K562 (cell line): ENCODE measurements at regions not wholly inside any gene's neighbourhood (a gene's known extent, or its start where the extent isn't known, plus 50 kb on each side); places are given as distances from the start of the nearest gene placed in this dataset.

ENCODE experiments used
- ATAC-seq: fragments of 200-7000 bp; cut with Tn5 transposase; 3 replicates; pipeline ENCODE4 v1.9.1; 2020; ENCODE audit warnings: moderate library complexity
- BruUV-seq: library from RNA; stranded (reverse); fragments of 400-500 nt; replicated peaks from 2 replicates; lab custom pipeline; 2021; lab: Mats Ljungman, UMichigan
- CTCF ChIA-PET: fragments of 300-600 bp; formaldehyde crosslinking; extraction: SDS; loops from one replicate; lab custom pipeline; 2021; ENCODE audit warnings: low intra/inter-chr PET ratio; lab: Yijun Ruan, JAX
- POLR2A ChIA-PET: fragments of 300-600, 350-650 bp; sonication (Branson Sonifier 250); formaldehyde crosslinking; extraction: SDS; loops from one replicate; lab custom pipeline; 2021; ENCODE audit warnings: antibody characterized with exemption, inconsistent platforms; lab: Yijun Ruan, JAX
- DNase-seq, 4 experiments: peaks; one replicate each; pipeline versions ENCODE4 v3.0.0 to v3.0.0-alpha.2; 2011 to 2018; ENCODE audit warnings: low spot score in 3 of 4, mixed read lengths in 3 of 4; ENCODE audit errors: extremely low read depth in 1 of 4
- FAIRE-seq: peaks from 2 replicates; lab custom pipeline; 2011; peaks lifted over from hg19 to GRCh38; lab: Jason Lieb, UNC
- H2AFZ ChIP-seq: 2 replicates; pipeline ENCODE4 v1.6.0; 2011; ENCODE audit warnings: low read depth, low read length, control low read depth, inconsistent platforms
- H3K27ac ChIP-seq: fragments of 200-600 bp; 3 replicates; pipeline ENCODE4 v1.8.0; 2011; ENCODE audit warnings: low read depth, mild to moderate bottlenecking, control low read depth, inconsistent platforms, low read length, moderate library complexity, mixed read lengths; ENCODE audit errors: extremely low read depth
- H3K27me3 ChIP-seq, 2 experiments: fragments of 300-600 bp in 1 of 2; 2 replicates in 1 of 2; 3 replicates in 1 of 2; pipeline versions ENCODE4 v1.6.0 to v1.8.0; 2011; ENCODE audit warnings: inconsistent platforms in 2 of 2, low read length in 2 of 2, mild to moderate bottlenecking in 1 of 2, mixed read lengths in 1 of 2, moderate library complexity in 1 of 2; ENCODE audit not compliant: control insufficient read depth in 2 of 2, insufficient read depth in 2 of 2
- H3K36me3 ChIP-seq: fragments of 300-600 bp; 3 replicates; pipeline ENCODE4 v1.8.0; 2011; ENCODE audit warnings: mild to moderate bottlenecking, low read length, inconsistent platforms; ENCODE audit not compliant: control insufficient read depth, insufficient read depth
- H3K4me1 ChIP-seq, 2 experiments: fragments of 200-600 bp in 1 of 2; replicated peaks in 1 of 2; 2 replicates in 1 of 2; 3 replicates in 1 of 2; pipeline versions ENCODE4 v1.5.1 to v1.8.0; 2011; ENCODE audit warnings: inconsistent platforms in 2 of 2, low read length in 2 of 2, mild to moderate bottlenecking in 1 of 2, mixed read lengths in 1 of 2, moderate library complexity in 1 of 2; ENCODE audit not compliant: control insufficient read depth in 2 of 2, insufficient read depth in 2 of 2
- H3K4me2 ChIP-seq: 2 replicates; pipeline ENCODE4 v1.6.1; 2011; ENCODE audit warnings: low read length, control low read depth, inconsistent platforms, mixed read lengths; ENCODE audit not compliant: insufficient read depth
- H3K4me3 ChIP-seq: fragments of 200-600 bp; sonication (generic), shearing (Covaris generic); 2 replicates; pipeline ENCODE4 v1.5.1; 2016; ENCODE audit warnings: control low read depth, inconsistent platforms
- H3K79me2 ChIP-seq: fragments of 200-600 bp; 3 replicates; pipeline ENCODE4 v1.8.0; 2011; ENCODE audit warnings: low read length, inconsistent platforms; ENCODE audit not compliant: control insufficient read depth, insufficient read depth
- H3K9ac ChIP-seq, 2 experiments: 2 replicates each; pipeline versions ENCODE4 v1.6.0 to v1.6.1; 2011; ENCODE audit warnings: low read depth in 2 of 2, low read length in 2 of 2, control low read depth in 1 of 2, inconsistent platforms in 1 of 2, mild to moderate bottlenecking in 1 of 2, mixed read lengths in 1 of 2; ENCODE audit not compliant: insufficient read depth in 1 of 2
- H3K9me1 ChIP-seq: one replicate; pipeline ENCODE4 v1.6.0; 2011; ENCODE audit warnings: inconsistent platforms, mild to moderate bottlenecking, low read length, moderate library complexity; ENCODE audit not compliant: control insufficient read depth, insufficient read depth
- H3K9me3 ChIP-seq: replicated peaks from 2 replicates; pipeline ENCODE4 v1.5.1; 2011; ENCODE audit warnings: low read depth, low read length, inconsistent platforms; ENCODE audit not compliant: control insufficient read depth, insufficient read depth
- H4K20me1 ChIP-seq: replicated peaks from 2 replicates; pipeline ENCODE4 v1.6.1; 2011; ENCODE audit warnings: low read length, inconsistent platforms, mixed read lengths; ENCODE audit not compliant: control insufficient read depth, insufficient read depth
- KLF1 ChIP-seq: fragments of 450-650 bp; IDR thresholded peaks from 2 replicates; pipeline ENCODE4 v1.6.1; 2016; ENCODE audit warnings: missing genetic modification characterization, missing compliant biosample characterization
- PATZ1 ChIP-seq: fragments of 250-450 bp; sonication (Bioruptor Pico); IDR thresholded peaks from 2 replicates; pipeline ENCODE4 v1.5.0; 2020; ENCODE audit warnings: mild to moderate bottlenecking, borderline replicate concordance
- ZBTB5 ChIP-seq: fragments of 450-650 bp; IDR thresholded peaks from 2 replicates; pipeline ENCODE4 v1.6.1; 2017; ENCODE audit warnings: antibody characterized with exemption
- ZBTB7A ChIP-seq: IDR thresholded peaks from 2 replicates; pipeline ENCODE4 v1.6.1; 2011; ENCODE audit warnings: low read depth, mild to moderate bottlenecking, low read length, moderate library complexity, borderline replicate concordance; ENCODE audit not compliant: control insufficient read depth
- WGBS: fragments of 100-300 bp; shearing (Covaris generic); methylation state at CpG from one replicate; pipeline ENCODE4 v1.1.6; 2016; ENCODE audit warnings: low coverage, mixed read lengths; ENCODE audit not compliant: insufficient coverage; ENCODE audit errors: missing lambda C conversion rate; 5-methylcytosine and 5-hydroxymethylcytosine counted together
- in situ Hi-C: fragments of 300-500 bp; cut with MboI; formaldehyde crosslinking; loops from 4 replicates; pipeline ENCODE4 v1.15.0; 2018; ENCODE audit warnings: inconsistent platforms, mixed read lengths
- intact Hi-C: fragments of 100-400 bp; cut with micrococcal nuclease; formaldehyde crosslinking; loops from 2 replicates; pipeline ENCODE4 v1.14.2; 2022

GRCh38 chr15:99492716-99493115 lies 73.1 kb upstream of the MEF2A start:
- Histone ChIP-seq H3K27ac (no peak overlapping the region), H3K36me3 (no peaks in the 10 kb centered on the region), H3K9me1 (no peaks in the 10 kb centered on the region), H3K4me2 (no peak overlapping the region), H3K27me3 (peaks cover 6 to 15% of the 10 kb centered on the region in 2 experiments; a peak in 3 of 5 replicates), H2AFZ (no peak overlapping the region), H3K79me2 (no peaks in the 10 kb centered on the region), H3K9ac (no peak overlapping the region), H3K9me3 (no peaks in the 10 kb centered on the region), H4K20me1 (no peaks in the 10 kb centered on the region), H3K4me1 (no peaks in the 10 kb centered on the region), H3K4me3 (no peak overlapping the region)
- ChIA-PET POLR2A (interaction anchor here (0.6 to 2.9 kb wide), 3 partner anchors 10 to 299 kb away, joined by 3 to 10 read pairs (median 3); no protein-coding TSS in a partner anchor), CTCF (no interaction called here)
- WGBS, result 4% methylated on average over 8 of the region's 10 CpGs
- DNase-seq (no peak), ATAC-seq (no peak), FAIRE-seq (no peak)
- TF ChIP-seq PATZ1 (CRISPR knock-in tag), result no peak
- TF ChIP-seq ZBTB5, result no peak
- TF ChIP-seq ZBTB7A, result no peak
- no peak for TF ChIP-seq KLF1 (tag)
- no TSS peak for BruUV-seq
- in situ Hi-C loops (no loop called here), intact Hi-C loops (no loop called here)
